ENCODE measurements at regions not wholly inside any gene's neighbourhood (a gene's known extent, or its start where the extent isn't known, plus 50 kb on each side); places are given as distances from the start of the nearest gene placed in this dataset.

- no peak for TF ChIP-seq CTCF (IDR thresholded peaks at IDR 0.05)
- no peaks in the 10 kb centered on the region for H3K27me3 Mint-ChIP-seq
- H3K9me3 Mint-ChIP-seq = peaks cover 6% of the 10 kb centered on the region
- DNase-seq = no peak
- H3K27ac Mint-ChIP-seq = no peak overlapping the region
- intact Hi-C loops (cut with DNase I, micrococcal nuclease) = no loop called here
- Histone ChIP-seq H3K9me3 (ENCODE audit: control insufficient read depth in 1 of 2, insufficient read depth in 1 of 2, low read length in 2 of 2) (peaks cover 0 to 3% of the 10 kb centered on the region in 2 experiments), H3K36me3 (ENCODE audit: insufficient read depth, low read length) (no peaks in the 10 kb centered on the region), H3K4me1 (ENCODE audit: insufficient read depth, low read length) (no peaks in the 10 kb centered on the region), H3K4me3 (ENCODE audit: low read length) (no peak overlapping the region), H3K27ac (ENCODE audit: low read depth in 1 of 2, low read length in 2 of 2) (no peak overlapping the region), H3K27me3 (ENCODE audit: control insufficient read depth in 1 of 2, insufficient read depth in 2 of 2, low read length in 2 of 2) (no peaks in the 10 kb centered on the region)
- ATAC-seq (ENCODE audit: poor library complexity) = no peak
- H3K36me3 Mint-ChIP-seq (ENCODE audit: low read depth) = no peaks in the 10 kb centered on the region
- H3K4me1 Mint-ChIP-seq (ENCODE audit: low read depth) = no peaks in the 10 kb centered on the region
- ChIA-PET POLR2A (no interaction called here), CTCF (no interaction called here)
- no peak overlapping the region for H3K4me3 Mint-ChIP-seq
Observed at GRCh38 chr6:77074037-77074713, 389.1 kb downstream of the HTR1B start.

- no peak overlapping the region for H3K4me3 Mint-ChIP-seq
- Histone ChIP-seq H3K4me1 (ENCODE audit: insufficient read depth, low read length) (no peaks in the 10 kb centered on the region), H3K27ac (ENCODE audit: low read depth in 1 of 2, low read length in 2 of 2) (no peak overlapping the region), H3K9me3 (ENCODE audit: control insufficient read depth in 1 of 2, insufficient read depth in 1 of 2, low read length in 2 of 2) (peaks cover 0 to 3% of the 10 kb centered on the region in 2 experiments), H3K36me3 (ENCODE audit: insufficient read depth, low read length) (no peaks in the 10 kb centered on the region), H3K27me3 (ENCODE audit: control insufficient read depth in 1 of 2, insufficient read depth in 2 of 2, low read length in 2 of 2) (no peaks in the 10 kb centered on the region), H3K4me3 (ENCODE audit: low read length) (no peak overlapping the region)
- H3K36me3 Mint-ChIP-seq (ENCODE audit: low read depth) = no peaks in the 10 kb centered on the region
- DNase-seq = no peak
- TF ChIP-seq CTCF (IDR thresholded peaks at IDR 0.05) = no peak
- H3K27me3 Mint-ChIP-seq = no peaks in the 10 kb centered on the region
- CTCF ChIA-PET = no interaction called here
- H3K9me3 Mint-ChIP-seq = peaks cover 6% of the 10 kb centered on the region
- no peak for ATAC-seq (ENCODE audit: poor library complexity)
- no peak overlapping the region for H3K27ac Mint-ChIP-seq
- POLR2A ChIA-PET = no interaction called here
- intact Hi-C loops (cut with DNase I, micrococcal nuclease) = no loop called here
- H3K4me1 Mint-ChIP-seq (ENCODE audit: low read depth) = no peaks in the 10 kb centered on the region
Observed at GRCh38 chr6:77073410-77073760, 389.9 kb downstream of the HTR1B start.

- DNase-seq (no peak), ATAC-seq (ENCODE audit: poor library complexity) (no peak)
- Histone ChIP-seq H3K4me3 (ENCODE audit: low read length) (no peak overlapping the region), H3K27ac (ENCODE audit: low read depth in 1 of 2, low read length in 2 of 2) (no peak overlapping the region), H3K36me3 (ENCODE audit: insufficient read depth, low read length) (no peaks in the 10 kb centered on the region), H3K9me3 (ENCODE audit: control insufficient read depth in 1 of 2, insufficient read depth in 1 of 2, low read length in 2 of 2) (peaks cover 0 to 3% of the 10 kb centered on the region in 2 experiments), H3K27me3 (ENCODE audit: control insufficient read depth in 1 of 2, insufficient read depth in 2 of 2, low read length in 2 of 2) (no peaks in the 10 kb centered on the region), H3K4me1 (ENCODE audit: insufficient read depth, low read length) (no peaks in the 10 kb centered on the region)
- no peaks in the 10 kb centered on the region for H3K27me3 Mint-ChIP-seq
- peaks cover 6% of the 10 kb centered on the region for H3K9me3 Mint-ChIP-seq
- H3K4me3 Mint-ChIP-seq = no peak overlapping the region
- POLR2A ChIA-PET = no interaction called here
- CTCF ChIA-PET = no interaction called here
- H3K4me1 Mint-ChIP-seq (ENCODE audit: low read depth) = no peaks in the 10 kb centered on the region
- no peak overlapping the region for H3K27ac Mint-ChIP-seq
- no peaks in the 10 kb centered on the region for H3K36me3 Mint-ChIP-seq (ENCODE audit: low read depth)
- intact Hi-C loops (cut with DNase I, micrococcal nuclease) = no loop called here
- TF ChIP-seq CTCF (IDR thresholded peaks at IDR 0.05) = no peak
Observed at GRCh38 chr6:77072694-77073409, 390.4 kb downstream of the HTR1B start.

All from CD4-positive, alpha-beta T cell (primary cell).